NCI-H526 treated with DMSO at 0.1 percent for 48 hours (cell line): ENCODE measurements at regions not wholly inside any gene's neighbourhood (a gene's known extent, or its start where the extent isn't known, plus 50 kb on each side); places are given as distances from the start of the nearest gene placed in this dataset.
A peak's percentile ranks its signal among the peaks of the same experiment; 100 is the strongest.
"Not testable (repeated sequence)": the region's sequence is repeated elsewhere in the genome, so short reads cannot be mapped to it uniquely, and the experiment has no call there.

Experiments
- DNase-seq: peaks from one replicate; lab custom pipeline; 2025; lab: John Stamatoyannopoulos, UW

DNA sequence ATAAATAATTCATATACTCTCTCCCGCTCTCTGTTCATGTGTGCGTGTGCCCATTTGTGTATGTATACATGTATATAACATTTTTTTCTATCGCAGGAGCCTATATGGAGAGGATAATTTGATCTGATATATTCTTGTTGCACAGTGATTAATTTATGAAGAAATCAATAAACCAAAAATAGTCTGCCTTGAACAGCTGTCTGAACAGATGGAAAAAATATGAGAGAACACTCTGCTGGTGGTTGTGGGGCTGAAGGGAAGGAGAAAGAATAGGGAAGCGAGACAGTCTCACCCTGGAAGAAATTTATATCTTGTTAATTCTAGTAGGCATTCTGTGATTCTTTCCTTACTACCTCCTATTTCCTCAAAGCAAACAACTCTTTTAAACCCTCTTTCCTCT lies 96.6 kb upstream of the B3GAT2 start:
- peak; percentile 53 for DNase-seq

DNA sequence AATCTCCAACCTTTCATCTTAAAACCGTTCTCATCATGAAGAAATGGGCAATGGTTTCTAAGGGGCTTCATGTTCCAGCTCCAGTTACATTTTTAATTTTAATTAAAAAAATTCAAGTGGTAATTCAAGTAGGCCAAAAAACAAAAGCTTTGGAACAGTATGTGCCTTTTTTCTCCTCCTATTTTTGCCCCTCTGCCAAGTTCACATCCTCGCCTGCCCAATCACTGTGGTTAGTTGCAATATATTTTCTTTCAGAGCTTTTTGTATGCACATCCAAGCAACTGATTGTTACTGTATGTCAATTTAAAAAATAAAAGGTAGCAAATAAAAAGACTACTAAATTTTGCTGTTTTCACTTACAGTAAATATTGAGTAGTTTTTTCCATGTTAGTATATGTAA lies 99.8 kb upstream of the B3GAT2 start:
- no peak for DNase-seq

DNA sequence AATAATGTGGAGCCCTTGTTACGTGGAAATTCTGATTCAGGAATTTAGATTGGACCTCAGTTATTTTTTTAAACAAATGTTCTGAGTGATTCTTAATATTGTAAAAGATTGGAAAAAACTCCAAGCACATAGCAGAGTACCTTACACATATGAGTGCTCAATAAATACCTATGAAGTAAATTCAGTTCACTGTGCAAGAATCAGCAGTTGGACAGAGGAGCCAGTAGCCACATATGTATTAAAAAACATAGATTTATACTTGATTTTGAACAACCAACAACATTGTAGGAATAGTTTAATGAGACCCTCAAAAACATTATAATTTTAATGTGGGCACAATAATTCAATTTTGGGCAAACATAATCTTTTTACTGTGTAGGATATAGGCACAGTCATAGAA lies 109.3 kb upstream of the B3GAT2 start:
- DNase-seq = no peak

DNA sequence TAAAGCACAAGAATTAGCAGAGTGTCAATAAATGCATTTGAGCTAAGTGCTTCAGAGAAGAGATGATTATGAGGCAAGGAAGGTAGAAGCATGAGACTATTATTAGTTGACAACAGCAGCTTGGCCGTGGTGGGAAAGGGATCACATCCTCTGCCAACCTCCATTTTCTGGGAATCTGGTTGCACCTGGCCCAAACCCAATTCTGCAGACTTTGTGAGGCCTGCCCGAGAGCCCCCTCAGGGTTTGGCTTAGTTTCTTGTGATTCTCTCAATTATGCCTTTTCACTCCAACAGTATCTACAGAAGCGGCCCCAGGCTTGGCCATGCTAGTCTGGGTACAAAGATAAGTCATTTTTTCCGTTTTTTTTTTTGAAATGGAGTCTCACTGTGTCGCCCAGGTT lies 111.0 kb upstream of the B3GAT2 start:
- DNase-seq = no peak

DNA sequence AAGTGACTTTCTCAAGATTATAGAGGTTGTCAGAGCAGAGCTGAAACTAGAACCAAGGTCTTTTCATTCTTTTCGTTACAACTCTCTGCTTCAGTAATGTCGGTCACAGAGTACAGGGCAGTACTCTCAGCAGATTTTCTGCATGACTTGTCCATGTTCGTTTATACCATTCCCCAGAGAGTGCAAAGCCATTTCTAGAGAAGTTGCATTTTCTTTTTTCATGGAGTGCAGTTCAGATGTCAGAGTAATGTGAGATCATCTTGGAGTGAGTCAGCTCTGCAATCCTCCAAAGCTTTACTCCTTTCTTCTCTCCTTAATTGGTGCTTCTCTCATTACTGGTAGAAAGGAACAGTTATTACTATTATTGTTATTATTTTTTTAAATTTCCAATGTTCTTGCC lies 115.6 kb upstream of the B3GAT2 start:
- no peak for DNase-seq

DNA sequence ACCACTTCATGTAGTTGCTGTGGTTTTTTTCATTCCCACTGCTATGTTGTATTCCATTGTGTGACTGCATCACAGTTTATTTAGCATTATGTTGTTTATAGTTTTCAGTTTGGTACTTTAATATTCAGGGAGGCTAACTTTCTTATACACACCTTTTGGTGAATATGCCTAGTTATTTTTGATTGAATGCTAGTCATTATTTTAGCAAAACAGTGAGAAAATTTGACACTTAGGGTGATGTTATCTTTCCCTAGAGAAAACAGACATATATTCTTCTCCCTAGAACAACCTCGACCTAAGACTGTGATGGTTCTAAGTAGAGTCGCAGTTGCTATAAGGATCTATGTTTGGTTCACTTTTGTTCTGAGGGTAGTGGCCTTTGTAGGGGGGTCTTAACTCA lies 120.8 kb upstream of the B3GAT2 start:
- no peak for DNase-seq

DNA sequence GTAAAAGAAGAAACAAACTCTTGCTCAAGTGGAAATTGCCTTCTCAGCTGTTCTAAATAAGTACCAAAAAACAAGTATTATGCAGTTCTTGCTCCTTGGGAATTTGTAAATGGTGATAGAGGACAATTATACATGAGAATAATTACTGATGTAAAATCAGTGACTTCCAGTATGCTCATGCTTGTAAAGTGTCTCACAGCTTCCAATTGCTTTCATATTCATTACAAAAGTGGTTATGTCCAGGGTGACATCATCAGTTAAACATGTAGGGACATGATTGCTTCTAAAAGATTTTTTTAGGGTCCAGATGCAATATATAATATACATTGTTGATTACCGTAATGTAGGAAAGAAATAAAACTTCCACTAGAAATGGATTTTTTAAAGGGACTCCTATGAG lies 122.8 kb upstream of the B3GAT2 start:
- DNase-seq = no peak

DNA sequence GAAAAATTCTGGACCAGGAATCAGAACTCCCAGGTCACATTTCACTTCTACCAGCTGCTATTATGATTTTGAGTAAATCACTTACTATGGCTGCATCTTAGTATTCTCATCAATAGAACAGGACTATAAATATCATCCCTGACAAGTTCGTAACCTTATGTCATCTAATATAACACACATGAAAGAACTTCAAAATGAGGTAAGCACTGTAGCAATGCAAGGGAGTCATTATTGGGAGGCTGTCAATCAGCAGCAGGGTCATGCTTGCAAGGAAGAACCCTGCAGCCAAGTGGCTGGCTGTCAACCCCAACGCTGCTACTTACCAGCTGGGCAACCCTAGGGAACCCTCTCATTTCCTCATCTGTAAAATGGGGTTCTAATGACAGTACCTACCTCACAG lies 123.3 kb upstream of the B3GAT2 start:
- no peak for DNase-seq

DNA sequence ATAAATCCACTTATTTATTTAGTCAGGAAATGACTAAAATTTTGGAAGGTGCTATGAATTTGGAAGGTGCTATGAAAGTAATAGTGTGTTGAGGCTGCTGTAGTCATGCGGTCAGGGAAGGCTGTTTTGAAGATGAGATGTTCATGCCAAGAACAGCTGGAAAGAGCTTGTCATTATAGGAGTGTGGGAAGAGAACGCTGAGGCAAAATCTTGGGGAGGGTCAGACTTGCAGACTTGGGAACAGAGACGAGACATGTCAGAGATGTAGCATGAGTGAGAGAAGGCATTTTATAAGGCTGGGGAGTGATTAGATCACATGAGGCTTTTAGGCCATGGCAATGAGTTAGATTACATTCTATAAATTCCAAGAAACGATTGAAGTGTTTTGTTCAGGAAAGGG lies 124.0 kb upstream of the B3GAT2 start:
- no peak for DNase-seq

DNA sequence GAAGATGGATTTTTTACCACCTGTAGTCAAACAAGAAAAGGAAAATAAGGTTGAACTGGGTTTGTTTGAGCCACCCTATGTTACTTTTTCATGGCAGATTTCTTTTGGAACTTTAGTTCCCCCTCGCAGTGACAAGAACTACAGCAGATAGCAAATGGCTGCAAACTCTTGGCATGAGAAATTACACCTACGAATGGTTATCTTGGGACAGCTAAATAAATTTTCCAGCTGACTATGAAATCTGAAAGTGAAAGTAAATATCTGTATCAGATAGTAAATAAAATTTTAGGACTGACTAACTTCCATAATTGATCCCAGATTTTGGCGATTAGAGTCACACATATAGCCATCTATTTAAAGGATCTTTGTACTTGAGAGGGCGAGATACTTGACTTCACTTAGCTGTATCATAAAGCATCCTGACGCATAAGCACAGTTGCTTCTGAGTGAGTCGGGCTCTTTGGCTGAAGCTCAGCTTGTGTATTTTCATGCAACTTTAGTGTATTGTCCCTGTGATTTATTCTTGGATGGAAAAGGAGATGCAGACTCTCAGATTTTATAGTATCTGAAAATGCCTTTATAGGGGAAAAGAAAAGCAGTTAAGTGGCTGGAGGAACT lies 125.3 kb upstream of the B3GAT2 start:
- no peak for DNase-seq

DNA sequence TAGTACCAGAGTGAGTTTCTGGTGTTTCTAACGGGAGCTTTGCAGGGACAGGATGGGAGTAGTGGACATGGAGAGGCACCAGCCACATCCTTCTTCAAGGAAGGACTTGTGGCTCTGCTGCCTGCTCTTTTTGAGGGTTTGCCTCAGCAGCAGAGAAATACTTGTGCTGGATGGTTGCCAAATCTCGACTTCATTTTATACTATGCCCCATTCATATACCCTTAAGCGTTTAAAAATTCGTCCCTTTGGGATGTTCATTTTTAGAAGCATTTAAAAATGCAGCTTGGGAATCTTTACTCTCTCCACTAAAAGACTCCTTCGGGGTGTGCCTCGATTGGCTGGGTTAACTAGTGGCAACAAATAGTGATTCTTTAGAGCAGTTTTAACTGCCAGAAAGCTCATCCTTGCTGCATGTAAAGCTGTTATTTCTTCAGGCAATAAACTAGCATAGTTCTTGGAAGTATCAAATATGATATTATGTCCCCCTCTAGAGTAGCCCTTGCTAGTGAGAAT lies 126.5 kb upstream of the B3GAT2 start:
- no peak for DNase-seq

DNA sequence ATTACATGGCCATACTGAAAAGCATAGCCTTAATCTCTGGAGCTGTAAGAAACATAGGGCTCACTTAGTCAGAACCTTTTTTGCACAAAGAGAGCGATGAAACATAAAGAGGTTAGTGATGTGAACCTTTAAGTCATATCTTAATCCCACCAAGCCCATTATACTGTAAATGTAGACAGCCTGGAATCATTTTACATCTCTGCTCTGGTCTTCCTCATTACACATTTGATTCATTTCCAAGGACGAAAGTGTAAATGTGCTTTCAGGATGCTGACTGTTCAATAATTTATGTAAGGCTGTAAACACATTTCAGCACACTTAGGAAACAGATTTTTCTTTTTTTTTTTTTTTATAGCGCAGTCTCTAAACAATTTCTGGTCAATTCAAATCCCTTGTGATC lies 131.3 kb upstream of the B3GAT2 start:
- no peak for DNase-seq

DNA sequence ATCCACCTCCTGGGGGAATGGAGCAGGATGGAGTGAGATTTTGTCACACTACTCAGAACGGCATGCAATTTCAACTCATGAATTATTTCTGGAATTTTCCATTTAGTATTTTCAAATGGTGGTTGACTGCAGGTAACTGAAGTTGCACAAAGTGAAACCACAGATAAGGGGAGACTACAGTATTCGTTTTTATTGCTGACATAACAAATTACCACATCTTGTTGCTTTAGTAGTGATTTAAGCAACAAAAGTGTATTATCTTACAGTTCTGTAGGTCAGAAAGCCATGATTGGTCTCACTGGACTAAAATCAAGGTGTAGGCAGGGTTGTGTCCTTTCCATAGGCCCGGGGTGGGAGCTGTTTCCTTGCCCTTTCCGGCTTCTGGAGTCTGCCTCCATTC lies 133.4 kb upstream of the B3GAT2 start:
- DNase-seq = no peak

DNA sequence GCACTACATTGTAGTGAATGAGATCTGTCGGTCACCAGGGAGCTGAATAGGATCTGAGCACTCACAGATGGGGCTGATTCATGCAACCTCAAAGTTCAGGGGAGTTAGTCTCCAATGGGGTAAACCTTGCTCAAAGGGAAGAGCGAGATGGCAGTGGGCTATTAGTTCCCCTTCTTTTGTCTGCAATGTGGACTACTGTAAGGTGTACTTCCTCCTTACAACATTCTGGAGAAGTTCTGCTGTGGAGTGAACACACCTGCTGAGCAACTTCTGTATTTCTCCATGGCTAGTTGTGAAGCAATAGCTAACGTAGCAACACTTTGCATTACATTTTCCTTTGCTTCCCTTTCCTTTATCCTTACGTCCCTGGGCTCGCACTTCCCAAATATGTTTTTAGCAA lies 134.3 kb upstream of the B3GAT2 start:
- DNase-seq = no peak

DNA sequence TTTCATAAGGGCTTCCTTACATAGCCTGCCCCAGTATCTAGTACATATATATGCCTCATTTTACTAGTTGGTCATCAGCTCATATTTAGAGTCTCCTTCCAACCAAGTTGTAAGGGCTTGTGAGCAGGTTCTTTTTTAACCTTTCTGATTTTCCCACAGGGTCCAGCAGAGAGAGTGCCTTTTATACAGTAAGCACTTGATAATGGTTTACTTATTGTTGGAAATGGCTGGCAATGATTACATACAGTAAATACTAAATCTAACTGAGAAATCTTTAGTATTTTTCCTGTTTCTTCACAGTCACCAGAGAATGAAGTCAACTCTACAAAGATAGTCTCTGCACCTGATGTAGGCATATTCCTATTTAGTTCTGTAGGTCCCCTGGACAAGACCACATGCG lies 135.1 kb upstream of the B3GAT2 start:
- no peak for DNase-seq

DNA sequence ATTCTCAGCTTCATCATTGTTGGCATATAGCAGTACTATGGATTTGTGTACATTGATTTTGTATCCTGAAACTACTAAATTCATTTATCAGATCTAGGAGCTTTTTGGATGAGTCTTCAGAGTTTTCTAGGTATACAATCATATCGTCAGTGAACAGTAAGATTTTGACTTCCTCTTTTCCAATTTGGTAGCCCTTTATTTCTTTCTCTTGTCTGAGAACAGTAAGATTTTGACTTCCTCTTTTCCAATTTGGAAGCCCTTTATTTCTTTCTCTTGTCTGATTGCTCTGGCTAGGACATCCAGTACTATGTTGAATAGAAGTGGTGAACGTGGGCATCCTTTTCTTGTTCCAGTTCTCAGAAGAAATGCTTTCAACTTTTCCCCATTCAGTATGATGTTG lies 140.4 kb upstream of the B3GAT2 start:
- not testable (repeated sequence) for DNase-seq

DNA sequence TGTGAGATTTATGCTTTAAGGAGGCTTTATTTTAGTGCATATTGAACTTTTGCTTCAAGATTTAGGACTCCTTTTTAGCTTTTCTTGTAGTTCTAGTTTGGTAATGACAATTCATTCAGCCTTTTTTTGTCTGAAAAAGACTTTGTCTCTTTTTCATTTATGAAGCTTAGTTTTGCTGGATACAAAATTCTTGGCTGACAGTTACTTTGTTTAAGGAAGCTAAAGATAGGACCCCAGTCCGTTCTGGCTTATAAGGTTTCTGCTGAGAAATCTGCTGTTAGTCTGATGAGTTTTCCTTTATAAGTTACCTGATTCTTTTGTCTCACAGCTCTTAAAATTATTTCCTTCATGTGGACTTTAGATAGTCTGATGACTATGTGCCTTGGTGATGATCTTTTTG lies 142.8 kb upstream of the B3GAT2 start:
- DNase-seq = no peak

DNA sequence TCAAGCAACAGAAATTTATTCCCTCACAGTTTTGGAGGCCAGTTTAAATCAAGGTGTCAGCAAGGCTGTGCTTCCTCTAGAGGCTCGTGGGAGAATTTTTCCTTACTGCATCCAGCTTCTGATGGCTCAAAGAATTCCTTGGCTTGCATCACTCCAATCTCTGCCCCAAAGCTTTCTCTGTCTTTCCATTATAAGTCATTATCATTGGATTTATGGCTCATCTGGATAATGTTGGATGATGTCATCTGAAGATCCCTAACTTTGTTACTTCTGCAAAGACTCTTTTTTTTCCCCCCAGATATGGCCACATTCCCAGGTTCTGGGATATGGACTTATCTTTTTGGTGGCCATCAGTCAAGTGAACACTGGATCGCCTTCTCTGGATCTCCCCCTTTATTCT lies 146.3 kb upstream of the B3GAT2 start:
- no peak for DNase-seq

DNA sequence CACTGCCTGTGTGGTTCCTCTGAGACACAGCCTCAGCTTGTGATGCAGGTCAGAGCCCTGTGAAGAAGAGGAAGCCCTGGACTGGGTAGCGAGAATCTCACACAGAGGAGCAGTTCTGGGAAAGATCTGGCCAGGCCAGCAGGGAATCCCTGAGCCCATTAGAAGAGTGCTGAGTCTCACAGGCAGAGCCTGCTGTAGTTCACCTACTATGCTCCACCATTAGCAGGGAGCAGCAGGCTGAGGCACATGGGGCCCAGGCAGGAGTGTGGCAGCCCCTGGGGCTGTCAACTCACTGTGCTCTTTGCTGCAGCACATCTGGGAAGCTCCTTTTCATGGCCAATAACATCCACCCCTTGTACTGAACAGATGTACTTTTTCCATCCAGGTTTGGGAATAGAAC lies 146.8 kb upstream of the B3GAT2 start:
- DNase-seq = no peak

DNA sequence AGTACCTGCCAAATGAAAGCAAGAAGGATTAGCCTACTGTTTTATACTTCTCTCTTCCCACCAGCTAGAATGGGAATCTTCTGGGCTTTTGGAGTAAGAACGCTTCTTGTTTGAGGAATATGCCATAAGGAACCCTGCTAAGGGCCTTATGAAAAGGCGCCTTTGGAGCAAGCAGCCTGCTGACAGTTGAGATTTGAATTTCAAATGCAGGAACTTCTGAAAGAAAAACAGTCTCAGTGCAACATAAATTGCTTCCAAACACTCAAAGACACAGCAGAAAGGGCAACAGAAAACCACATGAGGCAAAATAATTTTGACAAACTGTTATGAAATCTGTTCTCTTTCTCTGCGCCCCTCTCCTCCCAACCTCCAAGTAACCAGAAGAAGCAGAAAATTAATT lies 149.4 kb upstream of the B3GAT2 start:
- peak; percentile 72 for DNase-seq

DNA sequence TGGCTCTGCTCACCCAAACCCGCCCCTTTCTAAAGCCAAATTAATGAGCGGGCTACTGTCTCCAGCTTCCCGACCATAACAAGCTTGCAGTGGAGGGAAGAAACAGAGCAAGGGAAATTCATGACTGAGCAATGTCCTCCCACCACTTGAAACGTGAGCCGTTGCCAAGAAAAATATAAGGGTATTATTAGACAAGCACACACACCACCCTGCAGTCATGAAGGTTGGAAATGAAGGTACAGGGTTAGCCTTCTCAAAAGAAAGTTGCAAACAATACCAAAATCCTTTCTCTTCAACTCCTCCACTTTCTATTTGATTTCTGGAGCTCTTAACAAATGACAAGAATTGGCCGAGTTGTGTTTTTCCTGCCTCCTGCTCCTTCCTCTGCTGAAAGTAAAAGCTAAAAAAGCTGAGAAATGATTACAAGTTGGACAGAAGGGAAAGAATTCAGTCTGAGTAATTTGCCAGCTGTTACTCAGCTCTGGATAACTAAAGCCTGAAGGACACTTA lies 151.1 kb upstream of the B3GAT2 start:
- DNase-seq = no peak

DNA sequence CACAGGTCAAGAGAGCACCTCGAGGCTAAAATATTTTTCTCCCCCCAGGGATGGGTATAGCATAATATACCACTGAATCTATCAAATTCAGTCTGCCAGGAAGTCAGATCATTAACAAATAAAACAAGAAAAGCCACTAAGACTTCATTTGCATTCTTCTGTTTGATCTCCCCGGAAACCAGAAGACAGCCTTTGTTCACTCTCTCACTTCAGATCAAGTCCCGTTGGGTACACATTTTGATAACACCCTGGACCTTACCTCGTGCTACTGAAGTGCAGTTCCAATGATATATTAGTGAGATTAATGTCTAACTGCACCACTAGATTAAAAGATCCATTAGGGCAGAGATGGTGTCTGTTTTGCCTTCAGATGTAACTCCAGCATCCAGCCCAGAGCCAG lies 157.7 kb upstream of the B3GAT2 start:
- DNase-seq = peak; percentile 75

DNA sequence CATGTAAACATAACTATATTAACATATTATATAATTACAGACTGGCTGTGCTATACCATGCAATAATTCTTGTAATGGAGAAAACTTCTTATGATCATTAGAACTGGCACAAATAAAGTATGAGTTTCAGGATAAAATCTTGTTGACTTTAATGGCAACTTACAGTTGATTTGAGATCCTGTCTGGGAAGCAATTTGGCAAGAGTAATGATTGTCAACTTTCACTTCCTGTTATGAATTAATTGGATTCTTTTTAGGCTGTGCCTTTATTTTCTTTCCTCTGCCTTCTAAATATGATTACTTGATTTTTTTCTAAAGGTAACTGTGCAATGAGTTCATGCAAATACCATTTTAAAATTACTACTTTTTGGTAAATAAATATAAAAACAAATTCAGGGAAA lies 158.1 kb upstream of the B3GAT2 start:
- no peak for DNase-seq

DNA sequence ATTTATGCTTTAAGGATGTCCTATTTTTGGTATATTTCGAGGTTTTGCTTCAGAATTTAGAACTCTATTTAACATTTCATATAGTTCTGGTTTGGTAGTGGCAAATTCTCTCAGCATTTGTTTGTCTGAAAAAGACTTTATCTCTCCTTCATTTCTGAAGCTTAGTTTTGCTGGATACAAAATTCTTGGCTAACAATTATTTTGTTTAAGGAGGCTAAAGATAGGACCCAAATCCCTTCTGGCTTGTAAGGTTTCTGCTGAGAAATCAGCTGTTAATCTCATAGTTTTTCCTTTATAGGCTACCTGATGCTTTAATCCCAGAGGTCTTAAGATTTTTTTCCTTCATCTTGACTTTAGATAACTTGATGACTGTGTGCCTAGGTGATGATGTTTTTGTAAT lies 162.7 kb upstream of the B3GAT2 start:
- no peak for DNase-seq

DNA sequence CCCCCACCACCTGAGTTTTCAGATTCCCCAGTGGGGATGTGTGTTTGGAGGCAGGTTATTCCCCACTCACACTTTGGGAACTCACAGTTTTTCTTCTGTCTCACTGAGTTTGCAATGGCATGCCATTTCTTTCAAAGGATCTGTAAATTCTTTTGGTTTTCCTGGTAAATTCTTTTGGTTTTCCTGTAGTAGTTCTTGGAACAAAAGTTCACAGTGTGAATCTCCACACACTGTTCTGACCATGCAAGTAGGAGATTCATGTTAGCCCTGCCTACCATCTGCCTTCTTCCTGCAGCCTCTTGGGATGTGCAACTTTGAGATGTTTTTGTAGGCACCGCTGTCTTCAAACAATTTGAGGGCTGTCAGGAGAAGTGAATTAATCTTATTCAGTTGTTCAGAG lies 165.6 kb upstream of the OGFRL1 start:
- no peak for DNase-seq
